ENCODE measurements at regions not wholly inside any gene's neighbourhood (a gene's known extent, or its start where the extent isn't known, plus 50 kb on each side); places are given as distances from the start of the nearest gene placed in this dataset. TPM values are rescaled to one million over a fixed set of nuclear protein-coding genes. Genes with fewer than 3 reads are reported as not detected.

GRCh38 chr7:136049117-136049516, 72.0 kb upstream of the MTPN start:
- no peaks in the 10 kb centered on the region for H3K36me3 ChIP-seq (ENCODE audit: insufficient read depth)
- WGBS, result 81% methylated on average over 7 of the region's 7 CpGs
- H3K27ac ChIP-seq (ENCODE audit: low read depth), result no peak overlapping the region
- no peaks in the 10 kb centered on the region for H3K4me1 ChIP-seq (ENCODE audit: insufficient read depth)
- no peak for DNase-seq (ENCODE audit: extremely low spot score)
- no peak overlapping the region for H3K4me3 ChIP-seq (ENCODE audit: low read depth, low read length)

GRCh38 chr7:136046548-136046947, 69.4 kb upstream of the MTPN start:
- Histone ChIP-seq H3K4me1 (ENCODE audit: insufficient read depth) (no peaks in the 10 kb centered on the region), H3K27ac (ENCODE audit: low read depth) (no peak overlapping the region), H3K4me3 (ENCODE audit: low read depth, low read length) (no peak overlapping the region), H3K36me3 (ENCODE audit: insufficient read depth) (no peaks in the 10 kb centered on the region)
- DNase-seq (ENCODE audit: extremely low spot score), result no peak
- 85% methylated on average over 2 of the region's 2 CpGs for WGBS

GRCh38 chr7:136045992-136046391, 68.8 kb upstream of the MTPN start:
- Histone ChIP-seq H3K27ac (ENCODE audit: low read depth) (no peak overlapping the region), H3K4me1 (ENCODE audit: insufficient read depth) (no peaks in the 10 kb centered on the region), H3K36me3 (ENCODE audit: insufficient read depth) (no peaks in the 10 kb centered on the region), H3K4me3 (ENCODE audit: low read depth, low read length) (no peak overlapping the region)
- WGBS, result 78% methylated on average over 1 of the region's 1 CpG
- no peak for DNase-seq (ENCODE audit: extremely low spot score)

- H3K27ac ChIP-seq (ENCODE audit: low read depth), result no peak overlapping the region
- no peaks in the 10 kb centered on the region for H3K4me1 ChIP-seq (ENCODE audit: insufficient read depth)
- no peak for DNase-seq (ENCODE audit: extremely low spot score)
- WGBS, result 77% methylated on average over 3 of the region's 3 CpGs
- no peaks in the 10 kb centered on the region for H3K36me3 ChIP-seq (ENCODE audit: insufficient read depth)
- H3K4me3 ChIP-seq (ENCODE audit: low read depth, low read length), result no peak overlapping the region
These were observed 68.0 kb upstream of the MTPN start for GRCh38 chr7:136045181-136045580.

- DNase-seq (ENCODE audit: extremely low spot score), result no peak
- Histone ChIP-seq H3K36me3 (ENCODE audit: insufficient read depth) (no peaks in the 10 kb centered on the region), H3K4me3 (ENCODE audit: low read depth, low read length) (no peak overlapping the region), H3K4me1 (ENCODE audit: insufficient read depth) (no peaks in the 10 kb centered on the region), H3K27ac (ENCODE audit: low read depth) (no peak overlapping the region)
- 75% methylated on average over 5 of the region's 5 CpGs for WGBS
These were observed 62.6 kb upstream of the MTPN start for GRCh38 chr7:136039577-136040345.

GRCh38 chr7:136036336-136036735, 59.2 kb upstream of the MTPN start:
- no peak overlapping the region for H3K4me3 ChIP-seq (ENCODE audit: low read depth, low read length)
- peak overlapping the region; percentile 2 for H3K27ac ChIP-seq (ENCODE audit: low read depth)
- 16% methylated on average over 3 of the region's 3 CpGs for WGBS
- no peaks in the 10 kb centered on the region for H3K36me3 ChIP-seq (ENCODE audit: insufficient read depth)
- no peaks in the 10 kb centered on the region for H3K4me1 ChIP-seq (ENCODE audit: insufficient read depth)
- no peak for DNase-seq (ENCODE audit: extremely low spot score)

- no peaks in the 10 kb centered on the region for H3K36me3 ChIP-seq (ENCODE audit: insufficient read depth)
- H3K4me1 ChIP-seq (ENCODE audit: insufficient read depth), result no peaks in the 10 kb centered on the region
- no peak overlapping the region for H3K4me3 ChIP-seq (ENCODE audit: low read depth, low read length)
- DNase-seq (ENCODE audit: extremely low spot score), result no peak
- H3K27ac ChIP-seq (ENCODE audit: low read depth), result peak overlapping the region; percentile 65
- 64% methylated on average over 3 of the region's 3 CpGs for WGBS
These were observed 57.0 kb upstream of the MTPN start for GRCh38 chr7:136034132-136034531.

- Histone ChIP-seq H3K4me1 (ENCODE audit: insufficient read depth) (no peaks in the 10 kb centered on the region), H3K4me3 (ENCODE audit: low read depth, low read length) (no peak overlapping the region), H3K36me3 (ENCODE audit: insufficient read depth) (no peaks in the 10 kb centered on the region), H3K27ac (ENCODE audit: low read depth) (peak overlapping the region; percentile 65)
- WGBS, result 37% methylated on average over 6 of the region's 6 CpGs
- DNase-seq (ENCODE audit: extremely low spot score), result peak; percentile 56
These were observed 56.4 kb upstream of the MTPN start for GRCh38 chr7:136033413-136034031.

- Histone ChIP-seq H3K36me3 (ENCODE audit: insufficient read depth) (no peaks in the 10 kb centered on the region), H3K4me1 (ENCODE audit: insufficient read depth) (no peaks in the 10 kb centered on the region), H3K4me3 (ENCODE audit: low read depth, low read length) (no peak overlapping the region), H3K27ac (ENCODE audit: low read depth) (no peak overlapping the region)
- 76% methylated on average over 4 of the region's 4 CpGs for WGBS
- no peak for DNase-seq (ENCODE audit: extremely low spot score)
These were observed 53.7 kb upstream of the MTPN start for GRCh38 chr7:136030867-136031318.

GRCh38 chr7:136030330-136030729, 53.2 kb upstream of the MTPN start:
- Histone ChIP-seq H3K4me3 (ENCODE audit: low read depth, low read length) (no peak overlapping the region), H3K36me3 (ENCODE audit: insufficient read depth) (no peaks in the 10 kb centered on the region)
- WGBS, result 87% methylated on average over 2 of the region's 2 CpGs

GRCh38 chr7:136027160-136027559, 50.0 kb upstream of the MTPN start:
- Histone ChIP-seq H3K36me3 (ENCODE audit: insufficient read depth) (no peaks in the 10 kb centered on the region), H3K4me3 (ENCODE audit: low read depth, low read length) (no peak overlapping the region), H3K27ac (ENCODE audit: low read depth) (no peak overlapping the region), H3K4me1 (ENCODE audit: insufficient read depth) (no peaks in the 10 kb centered on the region)
- WGBS, result 95% methylated on average over 2 of the region's 2 CpGs
- no peak for DNase-seq (ENCODE audit: extremely low spot score)

More at GRCh38 chr7:136030330-136030729, 53.2 kb upstream of the MTPN start:
- no peaks in the 10 kb centered on the region for H3K4me1 ChIP-seq (ENCODE audit: insufficient read depth)
- no peak for DNase-seq (ENCODE audit: extremely low spot score)
- H3K27ac ChIP-seq (ENCODE audit: low read depth), result no peak overlapping the region

Small RNA genes in the stretch of these regions (small RNA-seq; reads per million reads assigned to genes)
- not detected for gene RF00019
